Activated T-cell treated with anti-CD3 and anti-CD28 coated beads for 24 hours (primary cell): ENCODE measurements at regions not wholly inside any gene's neighbourhood (a gene's known extent, or its start where the extent isn't known, plus 50 kb on each side); places are given as distances from the start of the nearest gene placed in this dataset.

Experiments
- DNase-seq: peaks from one replicate; pipeline ENCODE4 v3.0.0-alpha.2; 2020; ENCODE audit warnings: low read depth

DNA sequence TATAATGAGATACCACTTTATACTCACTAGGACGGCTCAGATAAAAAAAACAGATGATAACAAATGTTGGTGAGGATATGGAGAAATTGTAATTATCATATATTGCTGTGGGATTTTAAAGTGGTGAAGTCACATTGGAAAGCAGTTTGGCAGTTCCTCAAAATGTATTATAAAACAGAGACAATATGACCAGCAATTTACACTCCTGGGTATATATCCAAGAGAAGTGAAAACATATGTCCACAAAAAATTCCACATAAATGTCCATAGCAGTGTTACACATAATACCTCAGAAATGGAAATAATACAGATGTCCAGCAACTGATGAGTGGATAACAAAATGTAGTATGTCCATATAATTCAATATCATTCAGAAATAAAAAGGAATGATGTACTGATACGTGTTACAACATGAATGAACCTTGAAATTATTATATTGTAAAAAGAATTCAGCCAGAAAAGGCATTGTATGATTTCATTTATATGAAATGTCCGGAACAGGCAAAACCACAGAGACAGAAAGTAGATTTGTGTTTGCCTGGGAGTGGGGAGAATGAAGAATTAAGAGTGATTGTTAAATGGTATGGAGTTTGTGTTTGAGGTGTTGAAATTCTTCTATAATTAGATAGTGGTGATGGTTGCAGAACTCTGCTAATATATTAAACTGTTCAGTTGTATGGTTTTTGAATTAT lies 220.9 kb downstream of the SLC7A11 start:
- no peak for DNase-seq

DNA sequence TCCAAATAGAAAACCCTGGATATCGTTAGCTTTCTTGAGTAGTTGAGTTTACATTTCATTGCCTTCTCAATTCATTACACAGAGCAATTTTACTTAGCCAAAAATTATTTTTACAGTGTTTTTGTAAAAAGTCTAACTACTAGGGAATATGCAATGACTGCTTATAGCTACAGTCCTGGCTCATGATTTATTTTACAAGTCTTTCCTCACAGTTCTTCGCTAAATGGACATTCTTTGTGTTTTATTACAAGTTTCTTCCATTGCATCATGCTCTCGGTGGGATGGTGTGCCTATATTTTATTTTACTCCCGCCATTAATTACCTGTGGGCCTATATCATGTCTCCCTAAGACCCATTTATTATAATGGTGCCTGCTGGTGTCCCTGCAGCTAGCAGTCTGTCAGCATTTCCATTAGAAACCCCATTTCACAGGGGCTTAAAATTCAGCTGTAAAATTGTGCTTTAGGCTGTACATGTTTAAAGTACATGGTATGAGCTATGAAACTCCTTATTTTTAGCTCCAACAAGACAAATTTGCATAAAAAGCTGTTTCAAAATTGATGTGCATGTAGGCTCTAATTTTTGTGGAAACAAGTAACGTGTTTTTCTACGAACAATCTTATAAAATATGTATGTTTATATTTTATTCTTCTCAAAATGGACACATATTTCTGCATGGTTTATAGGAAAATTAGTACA lies 227.4 kb downstream of the SLC7A11 start:
- DNase-seq = no peak

DNA sequence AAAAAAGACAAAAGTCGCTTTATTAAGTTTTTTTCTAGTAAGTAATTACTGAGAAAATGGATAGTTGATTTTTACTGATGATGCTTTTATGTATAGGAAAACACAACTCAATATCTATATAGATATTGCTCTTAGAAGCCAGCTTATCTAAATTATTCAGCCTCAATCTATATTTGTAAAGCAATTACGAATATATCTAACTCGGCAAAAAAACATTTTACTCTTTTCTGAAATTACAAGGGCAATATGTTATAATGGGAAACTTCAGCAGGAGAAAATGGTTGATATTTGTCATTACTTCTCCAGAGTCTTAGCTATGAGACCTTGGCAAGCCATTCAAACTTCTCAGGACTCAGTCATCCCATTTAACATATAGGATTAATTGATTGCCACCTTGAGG lies 228.5 kb downstream of the SLC7A11 start:
- no peak for DNase-seq

DNA sequence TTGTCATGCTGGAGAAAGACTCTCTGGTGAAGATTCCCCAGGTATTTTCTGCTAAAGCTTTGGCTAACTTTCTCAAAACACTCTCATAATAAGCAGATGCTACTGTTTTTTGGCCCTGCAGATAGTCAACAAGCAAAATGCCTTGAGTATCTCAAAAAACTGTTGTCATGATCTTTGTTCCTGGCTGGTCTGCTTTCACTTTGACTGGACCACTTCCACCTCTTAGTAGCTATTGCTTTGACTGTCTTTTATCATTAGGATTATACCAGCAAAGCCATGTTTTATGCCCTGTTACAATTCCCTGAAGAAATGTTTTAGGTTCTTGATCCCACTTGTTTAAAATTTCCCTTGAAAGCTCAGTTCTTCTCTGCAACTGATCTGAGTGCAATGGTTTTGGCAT lies 231.5 kb downstream of the SLC7A11 start:
- no peak for DNase-seq

DNA sequence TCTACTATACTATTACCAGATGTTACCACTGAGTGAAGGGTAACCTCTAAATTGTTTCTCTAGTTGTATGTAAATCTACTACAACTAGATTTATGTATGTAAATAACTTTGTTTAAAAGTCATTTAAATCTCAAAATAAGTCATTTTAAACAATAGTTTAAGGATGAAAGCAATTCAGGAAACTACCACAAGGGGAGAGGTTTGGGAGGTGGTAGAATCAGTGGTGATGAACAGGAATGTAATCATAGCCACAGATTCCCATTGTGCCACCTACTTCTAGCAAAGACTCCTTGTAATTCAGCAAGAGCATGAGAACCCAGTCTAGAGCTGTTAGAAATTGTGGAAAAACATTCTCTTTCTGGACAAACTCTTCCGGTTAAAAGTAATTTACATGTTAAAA lies 234.6 kb downstream of the SLC7A11 start:
- DNase-seq = no peak

DNA sequence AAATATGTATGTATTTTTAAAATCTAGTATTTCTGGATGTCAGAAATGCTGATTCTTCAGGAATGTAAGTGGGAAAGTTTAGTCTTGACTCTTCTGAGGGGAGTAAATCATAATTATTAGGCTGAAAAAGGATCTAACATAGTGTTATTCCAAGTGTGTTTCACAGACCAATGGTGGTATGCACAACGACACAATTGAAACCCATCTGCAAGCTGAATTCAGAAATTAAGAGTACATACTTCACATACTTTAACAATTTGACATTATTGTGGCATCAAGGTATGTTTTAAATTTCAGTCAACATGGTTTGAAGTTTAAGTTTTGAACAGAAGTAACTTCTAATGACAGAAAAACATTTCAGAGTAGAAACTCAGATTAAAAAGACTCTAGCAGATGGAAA lies 236.7 kb downstream of the SLC7A11 start:
- DNase-seq = no peak

DNA sequence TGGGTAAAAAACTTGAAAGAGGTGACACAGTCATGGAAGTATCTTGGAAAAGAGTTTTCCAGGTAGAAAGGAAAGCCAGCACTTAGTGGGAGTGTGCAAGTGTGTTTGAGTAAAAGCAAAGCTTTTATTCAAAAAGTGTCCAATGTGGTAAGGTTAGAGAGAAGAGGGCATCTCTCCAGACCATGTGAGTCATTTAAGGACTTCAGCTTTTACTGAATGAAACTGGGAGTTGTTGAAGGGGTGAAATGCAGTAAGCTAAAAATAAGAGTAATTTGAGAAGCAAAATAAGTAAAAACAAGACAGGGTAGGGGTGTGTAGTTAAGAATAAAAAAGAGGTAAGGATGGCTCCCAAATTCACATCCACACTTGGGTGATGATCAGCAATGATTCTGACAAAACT lies 238.9 kb downstream of the SLC7A11 start:
- DNase-seq = no peak

DNA sequence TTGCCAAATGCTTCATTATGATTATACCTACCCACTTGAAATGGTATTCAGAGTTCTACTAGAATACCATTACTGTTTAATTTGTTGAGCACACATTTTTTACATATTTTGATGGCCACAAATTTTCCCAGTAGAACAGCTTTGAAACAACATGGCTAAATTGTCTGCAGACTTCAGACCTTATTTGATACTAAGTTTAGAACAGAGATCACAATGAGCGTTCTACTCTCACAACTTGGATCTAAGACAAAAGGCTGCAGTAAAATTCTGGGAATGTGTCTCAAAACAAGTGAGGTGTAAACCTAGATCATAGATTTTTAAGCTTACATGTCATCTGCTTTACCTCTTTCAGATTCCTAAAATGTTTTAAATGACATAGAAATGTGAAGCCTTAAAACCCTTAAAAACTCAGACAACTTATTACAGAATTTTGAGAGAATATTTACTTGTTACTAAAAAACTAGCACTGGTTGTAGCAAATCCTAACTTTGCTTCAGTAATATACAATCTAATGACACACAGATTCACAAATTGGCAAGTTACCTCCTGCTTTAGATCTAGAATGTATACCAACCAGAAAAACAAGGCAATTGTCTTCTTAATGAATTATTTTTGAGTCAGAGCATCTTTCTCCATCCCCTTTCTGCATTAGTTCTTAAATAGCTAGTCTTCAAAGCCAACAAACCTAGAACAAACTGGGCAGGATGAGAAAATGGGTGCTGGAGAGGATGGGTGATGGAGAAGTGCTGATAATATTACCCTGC lies 243.3 kb downstream of the SLC7A11 start:
- DNase-seq = no peak

DNA sequence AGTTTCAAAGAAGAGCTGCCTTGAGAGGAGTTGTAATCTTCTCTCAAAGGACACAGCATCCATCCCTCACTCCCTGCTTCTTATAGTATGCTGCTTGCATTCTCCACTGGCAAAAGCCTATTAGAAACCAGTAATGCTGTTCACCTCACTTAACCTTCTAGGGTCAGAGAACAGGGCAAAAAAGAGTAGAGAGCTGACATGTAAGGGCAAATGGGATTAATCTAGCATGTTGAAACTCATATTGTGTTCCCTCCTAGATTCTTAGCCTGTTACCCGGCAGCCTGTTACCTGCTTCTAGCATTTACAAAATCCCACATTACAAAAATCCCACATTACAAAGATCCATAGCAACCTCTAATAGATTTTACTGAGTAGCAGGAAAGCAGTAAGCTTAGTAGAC lies 244.7 kb downstream of the SLC7A11 start:
- no peak for DNase-seq

DNA sequence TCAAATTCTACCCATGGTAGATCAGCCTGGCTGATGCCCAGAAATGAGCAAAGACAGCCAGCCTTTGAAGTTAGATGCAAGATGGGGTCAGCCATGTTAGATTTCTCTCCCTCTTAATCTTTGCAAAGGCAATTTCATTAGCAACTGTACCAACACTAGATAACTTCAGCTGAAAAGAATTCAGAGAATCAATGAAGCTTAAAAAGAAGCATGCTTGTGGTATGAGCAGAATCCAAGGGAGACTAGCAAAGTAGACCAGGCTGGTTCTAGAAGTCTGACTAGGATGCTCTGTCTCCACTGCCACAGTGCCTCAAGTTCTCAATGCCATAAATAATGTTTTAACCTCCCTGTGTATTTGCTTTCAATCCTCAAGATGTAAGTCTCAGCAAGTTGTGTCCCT lies 247.3 kb downstream of the SLC7A11 start:
- no peak for DNase-seq

DNA sequence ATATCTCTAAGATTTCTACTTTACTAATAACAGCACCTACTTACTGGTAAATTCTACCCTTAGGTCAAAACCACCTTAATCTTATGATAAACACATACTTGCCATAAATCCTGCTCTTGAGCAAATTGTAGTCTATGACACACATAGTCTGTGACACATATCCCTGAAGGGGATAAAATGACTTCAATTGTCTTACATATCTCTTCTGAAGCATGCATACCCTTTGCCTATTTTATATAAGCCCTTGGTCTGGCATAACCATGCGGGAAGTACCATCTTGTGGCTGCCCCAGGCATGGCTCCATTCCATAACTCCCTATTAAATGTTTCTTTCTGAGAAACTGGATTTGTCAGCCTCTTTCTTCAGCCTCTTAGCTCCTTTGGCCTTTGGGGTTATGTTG lies 248.9 kb downstream of the SLC7A11 start:
- DNase-seq = no peak

DNA sequence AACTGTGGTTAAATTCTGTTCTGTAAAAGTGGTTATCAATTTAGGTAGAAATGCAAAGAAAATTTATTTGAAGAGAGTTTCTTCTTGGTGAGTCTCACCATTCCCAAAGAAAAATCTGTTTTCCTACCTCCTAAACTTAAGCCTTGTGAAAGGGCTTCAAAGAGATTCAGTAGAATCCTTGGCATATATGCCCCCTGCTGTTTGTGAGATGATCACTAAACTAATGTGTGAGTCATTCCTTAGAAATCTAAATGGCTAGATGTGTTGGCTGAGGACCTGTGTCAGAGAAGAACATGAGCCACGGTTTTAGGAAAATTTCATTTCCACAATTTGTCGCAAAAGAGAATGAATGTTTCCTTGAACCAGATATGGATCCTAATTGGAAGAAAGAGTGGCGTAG lies 260.9 kb downstream of the SLC7A11 start:
- DNase-seq = no peak

DNA sequence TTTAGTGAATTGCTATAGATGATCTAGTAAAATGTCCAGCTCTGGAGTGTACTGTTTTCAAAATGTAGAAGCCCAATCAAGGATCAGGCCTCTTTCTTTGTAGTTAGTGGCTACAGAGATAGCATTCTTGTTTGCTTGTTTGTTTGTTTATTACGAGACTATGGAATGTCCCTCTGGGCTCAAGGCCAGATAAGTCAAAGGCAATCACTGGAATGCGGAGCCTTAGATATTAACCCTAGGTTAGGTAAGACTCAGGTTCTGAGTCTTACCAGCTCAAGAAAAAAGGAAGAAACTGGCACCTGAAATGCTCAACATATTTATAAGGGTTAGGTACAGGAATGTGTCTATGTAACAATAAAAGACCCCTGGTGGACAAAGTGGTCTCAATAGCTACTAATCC lies 261.5 kb downstream of the SLC7A11 start:
- no peak for DNase-seq

DNA sequence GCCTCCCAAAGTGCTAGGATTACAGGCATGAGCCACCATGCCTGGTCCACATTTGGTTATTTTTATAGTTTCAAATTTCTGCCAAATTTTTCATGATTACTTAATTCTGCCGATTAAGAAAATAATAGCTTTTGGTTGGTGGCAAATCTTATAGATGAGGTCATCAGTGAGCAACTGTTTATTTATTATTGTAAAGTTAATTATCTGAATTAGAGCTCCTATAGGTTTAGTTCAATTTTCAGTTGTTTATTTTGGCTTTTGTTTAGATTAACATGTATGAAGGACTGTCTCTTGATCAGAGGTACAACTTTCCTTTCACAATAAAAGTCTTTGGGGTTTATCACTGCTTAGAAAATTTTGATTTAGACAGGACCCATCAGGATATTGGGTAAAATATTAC lies 262.2 kb downstream of the SLC7A11 start:
- DNase-seq = no peak

DNA sequence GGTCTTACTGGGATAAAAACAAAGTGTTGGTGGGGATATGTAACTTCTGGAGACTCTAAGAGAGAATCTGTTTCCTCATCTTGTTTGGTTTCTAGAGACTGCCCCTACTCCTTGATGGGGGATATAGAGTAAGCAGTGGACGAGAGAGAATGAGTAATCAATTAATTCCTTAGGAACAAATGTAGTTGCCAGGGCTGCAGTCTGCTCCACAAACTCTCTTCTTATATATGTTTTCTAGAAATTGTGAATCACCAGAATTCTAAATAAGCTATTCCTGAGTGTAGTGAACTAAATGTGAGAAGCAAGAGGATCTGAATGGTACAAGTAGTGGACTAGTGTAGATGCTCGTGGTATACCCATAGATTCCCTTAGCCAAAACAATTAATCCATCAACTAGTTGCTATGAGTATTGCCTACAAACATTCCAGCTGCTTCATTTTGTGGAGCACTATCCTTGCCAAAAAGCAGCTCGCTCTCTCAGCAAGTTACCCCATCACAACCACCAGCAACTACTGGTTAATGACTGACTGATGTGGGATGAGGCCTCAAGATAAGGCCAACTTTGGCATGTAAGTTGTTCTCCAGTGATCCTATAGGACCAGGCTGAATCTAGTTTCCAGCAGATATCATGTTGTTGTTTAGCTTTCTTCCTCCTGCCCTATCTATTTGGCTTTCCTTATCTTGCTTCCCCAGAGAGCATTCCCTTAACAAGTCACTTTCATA lies 273.0 kb downstream of the SLC7A11 start:
- no peak for DNase-seq

DNA sequence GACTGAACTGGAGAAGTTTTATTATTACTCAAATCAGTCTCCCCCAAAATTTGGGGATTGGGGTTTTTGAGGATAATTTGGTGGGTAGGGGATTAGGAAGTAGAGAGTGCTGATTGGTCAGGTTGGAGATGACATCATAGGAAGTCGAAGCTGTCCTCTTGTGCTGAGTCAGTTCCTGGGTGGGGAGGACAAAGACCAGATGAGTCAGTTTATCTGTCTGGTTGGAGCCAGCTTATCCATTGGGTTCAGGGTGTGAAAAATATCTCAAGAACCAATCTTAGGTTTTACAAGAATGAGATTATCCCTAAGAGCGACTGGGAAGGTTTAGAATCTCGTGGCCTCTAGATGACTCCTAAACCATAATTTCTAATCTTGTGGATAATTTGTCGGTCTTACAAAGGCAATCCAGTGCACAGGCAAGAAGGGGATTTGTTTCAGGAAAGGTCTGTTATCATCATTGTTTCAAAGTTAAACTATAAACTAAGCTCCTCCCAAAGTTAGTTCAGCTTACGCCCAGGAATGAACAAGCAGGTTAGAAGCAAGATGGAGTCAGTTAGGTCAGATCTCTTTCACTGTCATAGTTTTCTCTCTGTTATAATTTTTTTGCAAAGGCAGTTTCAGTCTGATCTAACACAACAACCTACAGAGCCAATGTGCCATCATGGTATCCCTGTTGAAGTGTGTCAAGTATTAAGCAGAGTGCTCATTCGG lies 274.5 kb downstream of the SLC7A11 start:
- DNase-seq = no peak

DNA sequence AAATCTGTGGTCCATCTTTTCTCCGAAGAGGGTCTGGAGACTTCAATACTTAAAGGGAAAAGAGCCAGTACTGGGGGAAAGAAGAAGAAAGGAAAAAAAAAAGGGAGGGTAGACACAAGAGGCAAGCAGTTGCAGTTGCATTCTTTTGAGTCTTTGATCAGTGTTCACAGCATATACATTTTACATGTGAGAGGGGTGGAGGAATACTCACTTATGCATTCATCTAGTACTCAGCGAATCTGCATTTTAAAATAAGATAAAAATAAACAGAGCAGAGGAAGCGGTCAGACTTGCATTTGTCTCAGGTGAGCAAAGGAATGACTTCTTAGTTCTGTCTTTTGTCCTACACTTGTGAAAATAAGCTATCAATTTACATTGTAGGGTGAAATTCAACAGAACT lies 275.6 kb downstream of the SLC7A11 start:
- DNase-seq = no peak

DNA sequence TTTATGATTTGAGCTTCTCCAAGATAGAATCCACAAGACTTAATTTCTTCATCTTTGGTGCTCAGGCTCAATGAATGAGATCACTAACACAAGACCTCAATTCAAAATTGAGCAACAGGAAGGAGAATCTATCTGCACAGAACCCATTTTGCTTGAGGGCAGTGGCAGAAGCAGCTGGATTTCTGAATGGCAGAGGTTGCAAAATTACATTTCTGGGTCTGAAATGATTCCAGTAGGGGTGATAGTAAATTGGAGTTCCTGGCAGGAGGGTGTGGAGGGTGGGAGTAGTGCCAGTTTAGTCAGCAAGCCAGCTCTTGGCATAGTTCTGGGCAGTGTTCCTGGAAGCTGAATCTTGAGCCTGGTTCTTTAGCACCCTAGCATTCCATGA lies 281.1 kb downstream of the SLC7A11 start:
- no peak for DNase-seq

DNA sequence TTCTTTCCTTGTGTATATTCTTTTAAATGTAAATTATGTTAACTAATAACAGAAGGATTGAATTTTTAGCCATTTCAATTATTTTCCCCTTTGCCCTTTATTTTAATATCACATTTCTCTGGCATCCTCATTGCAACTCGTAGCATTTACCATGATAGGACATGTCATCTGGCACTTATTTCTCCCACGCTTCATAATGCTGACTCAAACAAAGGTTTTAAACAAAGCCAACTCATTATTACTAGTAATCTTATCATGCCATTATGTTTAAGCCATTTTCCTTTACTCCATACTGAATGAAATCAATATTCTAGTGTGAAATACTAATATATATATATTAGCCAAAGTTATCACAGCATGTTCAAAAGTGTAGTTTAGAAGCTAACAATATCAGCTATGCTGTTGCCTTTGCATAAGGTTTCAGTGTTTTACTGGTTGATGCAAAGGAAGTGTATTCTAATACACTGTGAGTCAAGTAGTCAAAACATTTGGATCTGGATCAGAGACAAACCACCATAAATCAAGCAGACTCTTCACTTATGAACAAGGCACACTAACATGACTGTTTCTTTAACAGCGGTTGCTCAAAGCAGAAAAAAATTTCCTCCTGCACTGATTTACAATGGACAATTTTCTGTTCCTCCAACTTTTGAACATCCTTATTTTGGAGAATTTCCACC lies 281.6 kb downstream of the SLC7A11 start:
- DNase-seq = no peak

DNA sequence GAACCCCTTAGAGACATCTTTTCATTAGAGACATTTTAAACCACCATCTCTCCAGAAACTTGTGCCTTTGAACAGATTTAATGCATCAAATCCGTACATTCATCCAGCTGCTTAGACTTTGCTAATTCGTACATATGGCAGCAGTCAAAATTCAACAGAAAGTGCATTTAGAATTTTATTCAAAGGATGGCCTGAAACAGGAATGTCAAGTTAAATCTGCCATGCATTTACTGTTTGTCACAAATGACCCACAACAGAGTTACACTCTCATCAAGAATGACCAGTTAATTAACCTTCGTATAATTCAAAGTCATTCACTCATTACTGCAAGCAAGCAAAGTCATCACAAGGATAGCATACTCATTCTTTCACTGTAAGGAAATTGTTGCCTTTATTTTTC lies 284.3 kb downstream of the SLC7A11 start:
- DNase-seq = no peak

DNA sequence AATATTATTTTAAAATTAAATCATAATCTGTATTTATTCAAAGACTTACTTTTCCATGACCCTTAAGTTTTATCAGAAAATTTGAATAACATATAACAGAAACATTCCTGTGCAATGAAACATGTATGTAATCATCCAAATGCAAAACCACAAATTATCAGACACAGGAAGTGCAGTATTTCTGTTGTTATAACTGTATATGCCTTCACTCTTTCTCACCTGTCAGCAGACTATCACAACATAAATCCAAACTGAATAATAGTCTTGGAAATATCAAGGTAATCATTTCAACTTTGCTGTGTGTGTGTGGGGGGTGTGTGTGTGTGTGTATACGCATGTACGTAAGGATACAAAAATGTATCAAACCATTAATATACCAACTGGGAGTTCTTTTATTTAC lies 285.9 kb downstream of the SLC7A11 start:
- DNase-seq = no peak
